ENCODE measurements at regions not wholly inside any gene's neighbourhood (a gene's known extent, or its start where the extent isn't known, plus 50 kb on each side); places are given as distances from the start of the nearest gene placed in this dataset.

DNA sequence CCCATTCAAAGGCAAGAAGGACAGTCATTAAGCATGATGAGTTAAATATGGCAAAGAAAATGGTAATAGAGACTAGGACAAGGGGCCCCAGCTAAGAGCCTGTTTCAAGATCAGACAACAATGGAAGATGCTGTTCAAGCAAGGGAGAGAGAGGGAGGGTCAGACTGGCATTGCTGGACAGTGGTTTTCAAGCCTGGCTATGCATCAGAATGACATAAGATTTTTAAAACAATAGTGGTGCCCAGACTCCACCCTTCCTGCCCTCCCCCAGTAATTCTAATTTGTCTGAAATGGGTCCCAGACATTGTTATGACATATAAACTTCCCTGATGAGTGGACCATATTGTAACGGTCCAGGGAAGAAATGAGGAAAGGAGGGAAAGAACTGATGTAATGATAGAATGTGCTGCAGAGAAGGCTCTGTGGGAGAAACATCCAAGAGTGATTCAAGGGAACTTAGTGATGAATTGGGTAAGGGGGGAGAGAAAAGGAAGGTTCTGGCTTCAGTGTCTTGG, 112.9 kb upstream of the TRIB2 start:
- TF ChIP-seq, protein P1, sequence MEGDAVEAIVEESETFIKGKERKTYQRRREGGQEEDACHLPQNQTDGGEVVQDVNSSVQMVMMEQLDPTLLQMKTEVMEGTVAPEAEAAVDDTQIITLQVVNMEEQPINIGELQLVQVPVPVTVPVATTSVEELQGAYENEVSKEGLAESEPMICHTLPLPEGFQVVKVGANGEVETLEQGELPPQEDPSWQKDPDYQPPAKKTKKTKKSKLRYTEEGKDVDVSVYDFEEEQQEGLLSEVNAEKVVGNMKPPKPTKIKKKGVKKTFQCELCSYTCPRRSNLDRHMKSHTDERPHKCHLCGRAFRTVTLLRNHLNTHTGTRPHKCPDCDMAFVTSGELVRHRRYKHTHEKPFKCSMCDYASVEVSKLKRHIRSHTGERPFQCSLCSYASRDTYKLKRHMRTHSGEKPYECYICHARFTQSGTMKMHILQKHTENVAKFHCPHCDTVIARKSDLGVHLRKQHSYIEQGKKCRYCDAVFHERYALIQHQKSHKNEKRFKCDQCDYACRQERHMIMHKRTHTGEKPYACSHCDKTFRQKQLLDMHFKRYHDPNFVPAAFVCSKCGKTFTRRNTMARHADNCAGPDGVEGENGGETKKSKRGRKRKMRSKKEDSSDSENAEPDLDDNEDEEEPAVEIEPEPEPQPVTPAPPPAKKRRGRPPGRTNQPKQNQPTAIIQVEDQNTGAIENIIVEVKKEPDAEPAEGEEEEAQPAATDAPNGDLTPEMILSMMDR (conservative IDR thresholded peaks at IDR 0.05), result no peak
- no peak overlapping the region for H3K27ac ChIP-seq

DNA sequence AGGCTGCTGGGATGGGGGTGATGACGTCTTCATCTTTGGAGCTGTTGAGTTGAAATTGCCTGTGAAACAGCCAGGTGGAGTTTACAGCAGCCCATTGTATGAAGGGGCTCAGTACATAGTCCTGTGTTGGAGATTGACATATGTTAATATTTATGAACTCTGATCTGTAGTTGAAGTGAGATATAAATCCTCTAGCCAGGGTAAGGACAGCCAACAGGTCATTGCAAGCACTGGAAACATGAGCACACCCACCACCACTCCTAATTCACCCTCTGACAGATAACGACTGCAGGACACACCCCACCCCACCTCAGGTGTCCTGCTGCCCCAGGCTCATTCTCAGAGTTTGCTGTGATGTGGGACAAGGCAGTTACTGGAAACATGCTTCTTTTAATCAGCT, 112.4 kb upstream of the TRIB2 start:
- H3K27ac ChIP-seq, result no peak overlapping the region
- TF ChIP-seq, protein P1 (conservative IDR thresholded peaks at IDR 0.05), result no peak

DNA sequence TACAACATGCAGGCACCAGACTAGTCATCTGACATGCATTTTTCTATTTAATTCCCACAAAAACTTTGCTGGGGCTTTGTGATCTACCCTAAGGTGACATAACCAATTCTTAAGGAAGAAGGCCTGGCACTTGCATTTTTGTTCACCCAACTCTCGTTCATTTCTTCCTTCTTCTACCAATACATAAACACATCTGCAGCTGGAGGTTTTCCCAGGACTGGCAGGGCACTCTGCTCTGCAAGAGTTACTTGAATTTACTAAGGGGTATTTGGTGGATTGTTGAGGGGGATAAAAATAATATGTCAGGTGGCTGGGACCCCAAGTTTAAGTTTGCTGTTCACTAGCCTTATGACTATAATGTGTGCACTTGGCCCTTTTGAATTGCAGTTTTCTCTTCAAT, 111.4 kb upstream of the TRIB2 start:
- TF ChIP-seq, protein P1 (conservative IDR thresholded peaks at IDR 0.05), result no peak
- no peak overlapping the region for H3K27ac ChIP-seq

GRCh38 chr2:12605936-12606335, 110.8 kb upstream of the TRIB2 start:
- TF ChIP-seq, protein P1 (conservative IDR thresholded peaks at IDR 0.05), result no peak
- H3K27ac ChIP-seq, result no peak overlapping the region

- H3K27ac ChIP-seq, result no peak overlapping the region
Measured at GRCh38 chr2:12606472-12607000, 110.2 kb upstream of the TRIB2 start.

GRCh38 chr2:12607971-12608370, 108.8 kb upstream of the TRIB2 start:
- H3K27ac ChIP-seq, result no peak overlapping the region
- TF ChIP-seq, protein P1 (conservative IDR thresholded peaks at IDR 0.05), result no peak

More at GRCh38 chr2:12606472-12607000, 110.2 kb upstream of the TRIB2 start:
- TF ChIP-seq, protein P1 (conservative IDR thresholded peaks at IDR 0.05), result 0 out of 2 replicates have a peak, but pooled peaks have one; percentile 14

GRCh38 chr2:12610314-12610713, 106.4 kb upstream of the TRIB2 start:
- TF ChIP-seq, protein P1 (conservative IDR thresholded peaks at IDR 0.05), result no peak
- no peak overlapping the region for H3K27ac ChIP-seq
